GM21390 (cell line): ENCODE measurements at regions not wholly inside any gene's neighbourhood (a gene's known extent, or its start where the extent isn't known, plus 50 kb on each side); places are given as distances from the start of the nearest gene placed in this dataset.

Experiments used
- ATAC-seq: cut with Tn5 transposase; IDR thresholded peaks from one replicate; pipeline ENCODE4 v1.9.1; 2021; ENCODE audit not compliant: unreplicated experiment

DNA sequence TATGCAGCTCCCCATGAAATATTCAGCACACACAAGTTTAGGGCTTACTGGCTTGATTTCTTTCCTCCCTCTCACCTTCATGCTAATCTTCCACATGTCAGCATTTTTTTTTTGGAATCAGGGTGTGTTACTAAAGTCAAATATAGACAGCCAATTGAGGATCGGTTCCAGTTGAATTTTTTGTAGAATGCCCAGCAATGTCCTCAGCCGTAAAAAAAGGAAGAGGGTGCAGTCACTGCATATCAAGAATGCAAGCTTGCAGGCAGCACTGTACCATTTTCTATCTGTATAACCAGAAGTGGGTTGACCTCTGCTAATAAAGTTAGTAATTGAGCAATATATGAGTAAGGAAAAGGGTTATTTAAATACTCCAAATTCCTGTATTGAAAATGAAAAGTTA, 51.4 kb upstream of the CHMP2B start:
- no peak for ATAC-seq

DNA sequence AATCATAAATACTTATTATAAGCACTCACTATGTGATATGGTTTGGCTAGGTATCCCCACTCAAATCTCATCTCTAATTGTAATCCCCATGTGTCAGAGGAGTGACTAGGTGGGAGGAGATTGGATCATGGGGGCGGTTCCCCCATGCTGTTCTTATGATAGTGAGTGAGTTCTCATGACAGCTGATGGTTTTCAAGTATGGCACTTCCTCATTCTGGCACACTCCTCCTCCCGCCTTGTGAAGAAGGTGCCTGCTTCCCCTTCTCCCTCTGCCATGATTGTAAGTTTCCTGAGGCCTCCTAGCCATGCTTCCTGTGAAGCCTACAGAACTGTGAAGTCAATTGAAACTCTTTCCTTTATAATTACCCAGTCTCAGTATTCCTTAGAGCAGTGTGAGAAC, 53.3 kb upstream of the CHMP2B start:
- ATAC-seq: no peak

GRCh38 chr3:87173071-87173470, 54.0 kb upstream of the CHMP2B start:
- ATAC-seq: no peak

GRCh38 chr3:87167628-87168456, 59.3 kb upstream of the CHMP2B start:
- peak; percentile 92 for ATAC-seq

DNA sequence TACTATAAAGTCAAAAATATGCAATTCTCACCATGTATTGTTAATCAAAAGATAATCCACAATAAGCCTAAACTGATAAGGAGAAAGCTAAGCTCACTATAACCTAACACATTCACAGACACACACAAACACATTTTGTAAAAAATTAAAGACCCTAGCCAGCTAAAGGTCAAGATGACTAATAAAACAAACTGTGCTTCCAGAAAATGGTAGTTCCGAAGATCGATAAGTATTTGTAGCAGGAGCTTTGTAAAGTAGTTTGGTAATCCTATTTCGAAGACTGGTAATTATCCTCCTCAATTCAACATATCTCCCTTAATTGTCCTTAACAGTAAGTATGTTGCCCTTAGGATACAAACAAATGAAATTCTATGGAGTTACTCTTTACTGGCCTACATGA, 62.9 kb upstream of the CHMP2B start:
- no peak for ATAC-seq

DNA sequence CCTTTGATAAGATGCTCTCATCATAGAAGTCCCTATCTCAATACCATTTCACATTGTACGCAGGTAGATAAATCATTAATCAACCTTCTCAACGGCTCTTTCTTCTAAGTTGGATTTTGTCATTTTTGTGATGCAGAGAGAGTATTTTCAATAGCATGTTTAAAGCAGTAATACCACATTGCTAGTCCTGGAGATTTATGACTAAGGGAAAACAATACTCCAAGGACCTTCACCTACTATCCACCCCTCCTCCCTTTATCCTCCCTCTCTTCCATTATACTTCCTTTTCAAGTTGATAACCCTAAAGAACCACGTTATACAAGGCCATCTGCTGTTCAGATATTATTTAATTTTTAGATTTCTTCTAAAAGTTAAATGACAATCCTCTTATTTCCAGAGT, 65.3 kb upstream of the CHMP2B start:
- no peak for ATAC-seq

DNA sequence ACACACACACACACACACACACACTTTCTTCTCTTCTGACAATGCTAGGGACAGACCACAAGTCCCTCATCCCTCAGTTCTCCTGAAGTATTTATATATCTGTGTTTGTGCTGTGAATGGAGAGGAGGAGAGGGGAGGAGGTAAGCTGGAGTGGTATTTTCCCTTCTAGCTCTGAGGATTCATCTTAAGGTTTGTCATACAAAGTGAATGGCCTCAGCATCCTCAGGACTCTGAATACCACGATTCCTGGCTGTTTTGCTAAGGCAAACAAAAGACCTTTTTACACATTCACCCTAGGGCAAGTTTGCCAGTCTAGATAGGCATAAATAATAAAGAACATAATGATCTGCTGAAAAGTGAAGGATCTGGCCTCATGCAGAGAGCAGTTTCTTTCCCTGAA, 65.7 kb upstream of the CHMP2B start:
- ATAC-seq: no peak

DNA sequence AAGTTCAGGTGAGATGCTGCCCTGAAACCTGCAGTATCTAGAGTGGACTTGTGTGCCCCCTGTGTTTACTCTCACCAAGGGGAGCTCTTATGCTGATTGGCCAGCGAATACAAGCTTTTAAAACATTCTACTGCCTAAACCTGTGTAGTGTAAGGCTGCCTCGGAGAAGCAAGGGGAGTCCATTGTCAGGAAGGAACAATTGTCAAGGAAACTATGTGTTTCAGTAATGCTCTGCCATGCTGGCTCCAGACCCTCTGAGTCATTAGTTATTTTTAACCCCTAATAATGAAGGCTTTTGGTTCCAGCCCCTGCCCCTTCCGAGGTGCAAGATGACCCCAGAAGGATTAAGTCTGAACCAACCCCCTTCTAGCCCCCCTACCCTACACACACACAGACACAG, 66.1 kb upstream of the CHMP2B start:
- ATAC-seq: no peak

DNA sequence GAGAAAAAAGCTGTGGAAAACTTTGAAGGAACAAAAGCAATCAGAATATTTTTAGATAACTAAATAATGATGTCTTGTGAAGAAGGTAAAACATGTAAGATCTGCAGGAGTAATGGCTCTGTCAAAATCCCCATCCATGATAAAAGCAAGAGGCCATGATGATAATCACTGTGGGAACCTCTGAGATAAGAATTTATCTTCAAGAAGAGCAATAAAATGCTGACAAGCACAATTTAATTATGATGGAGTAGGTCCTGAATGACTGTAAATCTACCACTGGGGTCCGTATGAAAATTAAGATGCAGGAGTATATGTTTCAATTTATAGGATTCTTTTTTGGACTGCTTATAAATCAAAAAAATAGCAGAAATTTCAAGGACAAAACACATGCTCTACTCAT, 68.3 kb upstream of the CHMP2B start:
- ATAC-seq: no peak

DNA sequence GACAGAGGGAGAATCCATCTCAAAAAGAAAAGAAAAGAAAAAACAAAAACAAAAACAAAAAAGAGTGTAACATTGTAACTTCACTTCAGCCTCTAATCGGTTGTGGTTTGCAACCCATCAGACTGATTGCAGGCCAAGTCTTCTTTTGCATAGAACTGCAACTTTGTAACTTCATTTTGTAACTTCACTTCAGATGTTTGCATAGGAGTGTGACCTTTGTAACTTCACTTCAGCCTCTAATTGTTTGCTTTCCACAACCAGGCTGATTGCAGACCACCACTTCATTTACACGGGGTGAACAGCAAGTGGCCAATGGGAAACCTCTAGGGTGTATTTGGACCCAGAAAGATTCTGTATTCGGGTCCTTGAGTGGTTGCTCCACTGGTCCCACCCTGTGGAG, 79.1 kb upstream of the CHMP2B start:
- ATAC-seq: no peak

DNA sequence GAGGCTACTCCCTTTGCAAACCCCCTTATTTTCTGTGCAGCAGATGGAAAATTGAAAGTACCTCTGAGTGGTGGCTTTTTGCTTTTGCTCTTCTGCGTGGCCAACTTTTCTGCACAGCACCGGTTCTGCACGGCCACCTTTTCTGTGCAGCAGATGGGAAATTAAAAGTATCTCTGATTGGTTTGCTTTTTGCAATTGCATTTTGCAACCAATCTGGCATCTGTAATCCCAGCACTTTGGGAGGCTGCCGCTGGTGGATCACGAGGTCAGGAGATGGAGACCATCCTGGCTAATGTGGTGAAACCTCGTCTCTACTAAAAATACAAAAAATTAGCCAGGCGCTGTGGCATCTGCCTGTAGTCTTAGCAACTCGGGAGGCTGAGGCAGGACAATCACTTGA, 79.5 kb upstream of the CHMP2B start:
- no peak for ATAC-seq

DNA sequence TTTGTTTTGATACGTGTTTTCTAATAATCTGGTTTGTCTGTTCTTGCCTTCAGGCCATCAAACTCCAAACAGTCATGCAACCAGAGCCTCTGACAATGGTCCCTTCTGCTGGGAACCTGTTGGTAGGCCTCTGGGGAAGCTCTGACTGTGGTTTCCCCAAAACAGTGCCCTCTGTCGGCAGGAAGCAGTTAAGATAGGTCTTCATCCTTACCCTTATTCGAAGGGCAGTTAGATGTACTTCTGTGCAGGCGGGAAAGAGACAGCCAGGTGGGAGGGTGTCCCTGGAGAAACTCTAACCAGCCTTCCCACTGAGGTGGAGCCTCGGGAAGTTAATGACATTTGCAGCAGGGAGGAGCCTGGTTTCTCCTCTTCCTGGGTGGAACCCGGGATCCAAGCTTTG, 81.6 kb upstream of the CHMP2B start:
- ATAC-seq: peak; percentile 84

- ATAC-seq: no peak
Observed at GRCh38 chr3:87136066-87136596, 91.0 kb upstream of the CHMP2B start.

DNA sequence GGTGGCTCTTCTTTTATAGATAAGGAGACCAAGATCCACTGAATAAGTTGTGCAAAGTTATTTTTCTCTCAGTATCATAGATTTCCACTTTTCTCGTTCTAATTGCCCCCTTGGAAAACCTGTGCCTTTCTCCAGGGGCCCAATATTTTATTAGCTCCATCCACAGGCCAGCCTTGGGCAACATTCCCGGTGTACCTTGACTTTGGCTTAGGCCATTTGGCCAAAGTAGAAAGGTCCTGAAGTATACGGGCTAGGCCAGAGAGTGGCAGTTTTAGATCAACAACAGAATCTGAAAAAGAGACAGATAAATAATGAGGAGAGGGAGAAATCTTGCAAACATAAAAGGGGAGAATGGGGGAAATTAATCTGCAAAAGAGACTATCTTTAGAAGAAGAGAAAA, 91.7 kb upstream of the CHMP2B start:
- ATAC-seq: no peak

DNA sequence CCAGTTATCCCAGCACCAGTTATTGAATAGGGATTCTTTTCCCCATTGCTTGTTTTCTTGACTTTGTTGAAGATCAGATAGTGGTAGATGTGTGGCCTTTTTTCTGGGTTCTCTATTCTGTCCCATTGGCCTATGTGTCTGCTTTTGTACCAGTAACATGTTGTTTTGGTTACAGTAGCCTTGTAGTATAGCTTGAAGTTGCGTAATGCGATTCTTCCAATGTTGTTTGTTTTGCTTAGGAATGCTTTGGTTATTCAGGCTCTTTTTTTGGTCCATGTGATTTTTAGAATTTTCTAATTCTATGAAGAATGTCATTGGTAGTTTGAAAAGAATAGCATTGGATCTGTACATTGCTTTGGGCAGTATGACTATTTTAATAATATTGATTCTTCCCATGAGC, 94.3 kb upstream of the CHMP2B start:
- ATAC-seq: no peak

DNA sequence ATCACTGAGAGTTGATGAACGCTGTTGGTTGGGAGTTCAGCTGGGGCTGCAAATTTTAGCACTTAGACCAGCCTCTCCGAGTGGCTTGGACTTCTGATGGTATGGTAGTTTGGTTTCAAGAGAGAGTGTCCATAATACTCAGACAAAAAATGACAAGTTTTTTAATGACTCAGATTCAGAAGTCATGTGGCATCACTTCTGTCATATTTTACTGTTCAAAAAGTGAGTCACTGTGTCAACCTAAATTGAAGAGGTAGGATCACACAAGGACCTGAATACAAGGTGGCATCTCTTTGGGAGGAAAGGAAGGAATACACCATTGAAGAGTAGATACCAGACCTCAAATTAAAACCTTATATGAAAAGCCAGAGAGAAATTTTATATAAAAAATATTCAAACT, 99.1 kb upstream of the CHMP2B start:
- no peak for ATAC-seq

- ATAC-seq: no peak
Observed at GRCh38 chr3:87127281-87127680, 99.8 kb upstream of the CHMP2B start.

- no peak for ATAC-seq
Observed at GRCh38 chr3:87126321-87126720, 100.8 kb upstream of the CHMP2B start.

GRCh38 chr3:87125116-87125515, 102.0 kb upstream of the CHMP2B start:
- no peak for ATAC-seq

DNA sequence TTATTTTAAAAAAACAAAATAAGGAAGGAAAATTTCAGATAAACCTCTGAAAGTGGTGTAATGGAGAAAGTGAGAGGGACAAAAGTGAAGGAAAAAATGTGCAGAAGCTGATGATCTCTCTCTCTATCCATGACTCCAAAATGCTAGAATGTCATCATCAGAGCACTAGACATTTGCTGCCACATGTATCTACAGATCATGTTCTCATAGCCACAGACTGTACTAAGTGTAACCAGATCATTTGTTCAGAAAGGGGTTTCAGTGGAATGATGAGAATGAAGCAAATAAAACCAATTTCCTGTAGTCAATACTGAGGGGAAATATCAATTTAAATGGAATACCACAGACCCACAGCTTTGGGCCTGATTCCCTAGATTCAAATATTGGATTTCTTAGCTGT, 104.3 kb upstream of the CHMP2B start:
- ATAC-seq: no peak

DNA sequence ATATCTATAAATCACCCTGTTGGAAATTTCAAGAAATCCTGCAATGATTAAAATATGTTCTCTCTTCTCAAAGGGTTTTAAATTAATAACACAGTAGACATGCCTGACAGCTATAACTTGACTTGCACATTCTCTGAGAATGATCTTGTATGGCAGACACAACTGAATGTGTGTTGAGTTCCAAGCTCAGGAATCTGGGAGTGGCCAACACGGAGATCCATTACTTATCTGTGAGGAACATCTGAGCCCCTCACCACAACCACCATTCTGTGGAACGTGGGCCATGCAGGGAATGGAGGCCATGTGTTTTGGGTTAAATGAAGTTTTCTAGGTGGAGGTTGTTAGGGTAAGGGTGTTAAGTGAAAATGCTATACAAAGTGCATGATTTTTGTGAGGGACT, 105.3 kb upstream of the CHMP2B start:
- no peak for ATAC-seq

- no peak for ATAC-seq
Observed at GRCh38 chr3:87120881-87121280, 106.2 kb upstream of the CHMP2B start.

- no peak for ATAC-seq
Observed at GRCh38 chr3:87120236-87120635, 106.9 kb upstream of the CHMP2B start.
